ENCODE measurements at regions not wholly inside any gene's neighbourhood (a gene's known extent, or its start where the extent isn't known, plus 50 kb on each side); places are given as distances from the start of the nearest gene placed in this dataset.
"Not testable (repeated sequence)": the region's sequence is repeated elsewhere in the genome, so short reads cannot be mapped to it uniquely, and the experiment has no call there.

GRCh38 chr5:99437986-99438385, 509.2 kb upstream of the CHD1 start:
- no peak for DNase-seq (ENCODE audit: low read depth)
- no peak overlapping the region for H3K4me3 ChIP-seq (ENCODE audit: low read depth, low read length)
- TF ChIP-seq CTCF (IDR thresholded peaks at IDR 0.05; ENCODE audit: low read depth, low read length, missing control alignments) = no peak
- in situ Hi-C loops (cut with HindIII; ENCODE audit: low sequenced_read_pairs) = no loop called here

DNA sequence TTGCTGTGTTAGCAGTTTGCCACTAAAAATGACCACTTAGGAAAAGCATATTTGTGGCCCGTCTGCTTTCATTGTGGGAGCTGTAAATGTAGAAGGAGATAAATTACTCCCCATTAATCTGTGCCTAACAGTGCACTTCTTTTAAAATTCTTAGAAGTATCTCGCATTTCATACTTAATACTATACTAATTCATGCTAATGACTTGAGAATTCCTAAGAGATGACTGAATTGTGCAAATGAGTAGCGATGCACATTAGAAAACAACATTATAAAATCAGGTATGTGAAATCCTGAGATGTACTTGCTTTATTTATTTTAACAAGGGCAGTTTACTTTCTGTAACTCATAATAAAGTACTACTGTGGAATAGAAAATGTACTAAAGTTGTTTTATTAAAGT, 494.6 kb upstream of the CHD1 start:
- in situ Hi-C loops (cut with HindIII; ENCODE audit: low sequenced_read_pairs); DNase-seq (ENCODE audit: low read depth); H3K4me3 ChIP-seq (ENCODE audit: low read depth, low read length): not testable (repeated sequence)

DNA sequence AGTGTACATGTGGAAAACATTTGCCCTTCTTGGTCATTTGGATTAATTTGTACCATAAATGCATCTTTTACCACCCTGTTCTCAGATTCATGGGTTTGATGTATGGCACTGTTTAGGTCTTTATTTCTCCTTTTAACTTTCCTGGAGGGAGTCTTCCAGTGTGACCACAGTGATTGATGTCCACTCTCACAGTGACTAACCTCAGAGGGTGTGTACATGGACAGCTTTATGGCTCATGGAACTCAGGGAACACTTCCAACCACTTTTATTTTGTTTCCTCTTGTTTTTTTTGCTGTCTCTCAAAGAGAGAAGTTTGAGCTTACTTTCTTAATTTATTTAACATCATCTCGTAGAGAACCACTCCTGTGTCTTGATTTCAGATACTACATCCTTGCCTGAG, 489.8 kb upstream of the CHD1 start:
- H3K4me3 ChIP-seq (ENCODE audit: low read depth, low read length); DNase-seq (ENCODE audit: low read depth); in situ Hi-C loops (cut with HindIII; ENCODE audit: low sequenced_read_pairs): not testable (repeated sequence)

- in situ Hi-C loops (cut with HindIII; ENCODE audit: low sequenced_read_pairs); DNase-seq (ENCODE audit: low read depth); H3K4me3 ChIP-seq (ENCODE audit: low read depth, low read length): not testable (repeated sequence)
Observed at GRCh38 chr5:99410386-99410785, 481.6 kb upstream of the CHD1 start.

- H3K4me3 ChIP-seq (ENCODE audit: low read depth, low read length); in situ Hi-C loops (cut with HindIII; ENCODE audit: low sequenced_read_pairs); DNase-seq (ENCODE audit: low read depth): not testable (repeated sequence)
Observed at GRCh38 chr5:99404764-99405302, 476.0 kb upstream of the CHD1 start.

DNA sequence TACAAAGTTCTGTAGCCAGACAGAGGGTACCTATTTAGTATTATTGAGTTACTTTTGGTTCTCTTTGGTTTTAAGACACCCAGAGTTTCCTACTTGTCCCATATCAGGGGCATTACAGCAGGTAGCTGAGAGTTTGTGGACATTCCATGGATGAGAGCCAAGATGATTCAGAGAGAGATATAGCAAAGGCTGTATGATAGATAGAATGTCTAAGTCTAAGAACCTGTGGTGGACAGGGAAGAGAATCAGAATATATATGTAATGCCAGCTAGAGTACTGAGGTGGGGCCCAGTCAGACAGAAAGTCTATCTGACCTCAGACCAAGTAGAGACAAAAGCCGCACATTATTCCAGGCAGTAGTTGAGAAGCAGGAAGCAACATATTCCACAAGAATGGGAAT, 471.8 kb upstream of the CHD1 start:
- in situ Hi-C loops (cut with HindIII; ENCODE audit: low sequenced_read_pairs); H3K4me3 ChIP-seq (ENCODE audit: low read depth, low read length): not testable (repeated sequence)
- DNase-seq (ENCODE audit: low read depth) = peak; percentile 1

GRCh38 chr5:99398976-99399375, 470.2 kb upstream of the CHD1 start:
- no peak for TF ChIP-seq CTCF (IDR thresholded peaks at IDR 0.05; ENCODE audit: low read depth, low read length, missing control alignments)
- no peak for DNase-seq (ENCODE audit: low read depth)
- H3K4me3 ChIP-seq (ENCODE audit: low read depth, low read length) = no peak overlapping the region
- in situ Hi-C loops (cut with HindIII; ENCODE audit: low sequenced_read_pairs) = no loop called here

DNA sequence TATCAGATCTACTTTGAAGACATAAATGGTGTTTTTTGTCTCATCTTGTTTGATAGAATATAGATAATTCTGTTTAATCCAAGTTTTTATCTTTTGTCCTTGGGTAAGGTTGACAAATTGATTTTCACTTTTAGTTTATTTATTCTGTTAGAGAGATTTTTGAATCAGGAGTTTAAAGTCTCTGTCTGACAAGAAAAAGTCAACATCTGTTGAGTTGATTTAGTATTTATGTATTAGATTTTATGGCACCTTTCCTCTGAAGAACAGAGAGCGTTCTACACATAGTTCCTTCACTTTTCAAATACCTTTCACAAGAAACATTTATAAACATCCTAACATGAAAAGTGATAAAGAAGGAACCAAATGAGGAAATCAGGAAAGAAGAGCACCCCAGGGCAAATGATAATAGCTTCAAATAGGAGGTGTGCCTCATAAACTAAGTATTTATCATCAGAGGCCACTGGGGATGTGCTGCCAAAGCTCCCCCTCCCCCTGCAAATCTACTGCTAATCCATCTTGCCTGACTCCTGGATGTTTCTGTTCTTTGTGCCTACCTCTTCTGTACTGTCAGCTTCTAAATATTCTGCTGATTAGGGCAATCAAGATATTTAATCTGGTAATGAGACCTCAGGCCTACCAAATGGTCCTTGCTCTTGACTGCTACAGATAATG, 457.7 kb upstream of the CHD1 start:
- no peak for DNase-seq (ENCODE audit: low read depth)
- TF ChIP-seq CTCF (IDR thresholded peaks at IDR 0.05; ENCODE audit: low read depth, low read length, missing control alignments) = no peak
- in situ Hi-C loops (cut with HindIII; ENCODE audit: low sequenced_read_pairs) = no loop called here
- H3K4me3 ChIP-seq (ENCODE audit: low read depth, low read length) = no peak overlapping the region

DNA sequence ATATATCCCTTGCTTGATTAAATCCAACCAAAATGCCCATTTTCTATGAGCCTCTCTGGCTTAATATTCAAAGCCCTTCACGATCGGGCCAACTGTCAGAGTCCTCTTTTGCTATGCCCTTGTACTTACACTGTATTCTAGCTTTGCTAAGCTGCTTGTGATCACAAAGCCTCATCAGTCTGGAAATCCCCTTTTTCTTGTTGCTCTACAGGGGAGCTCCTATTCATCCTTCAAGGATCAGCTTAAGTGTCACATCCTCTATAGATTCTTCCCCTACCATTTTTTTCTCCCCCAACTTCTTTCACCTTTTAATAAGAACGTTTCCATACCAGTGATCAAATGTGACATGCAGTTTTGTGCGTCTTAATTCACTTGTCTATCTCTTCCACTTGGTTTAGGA, 450.4 kb upstream of the CHD1 start:
- no peak overlapping the region for H3K4me3 ChIP-seq (ENCODE audit: low read depth, low read length)
- in situ Hi-C loops (cut with HindIII; ENCODE audit: low sequenced_read_pairs) = no loop called here
- DNase-seq (ENCODE audit: low read depth) = no peak
- TF ChIP-seq CTCF (IDR thresholded peaks at IDR 0.05; ENCODE audit: low read depth, low read length, missing control alignments) = no peak
